ENCODE measurements at regions not wholly inside any gene's neighbourhood (a gene's known extent, or its start where the extent isn't known, plus 50 kb on each side); places are given as distances from the start of the nearest gene placed in this dataset.

GRCh38 chr2:117661619-117662018 lies 152.9 kb upstream of the DDX18 start:
- no peak for DNase-seq

GRCh38 chr2:117674172-117674571 lies 140.3 kb upstream of the DDX18 start:
- no peak for DNase-seq

- DNase-seq = peak in 1 of 2 experiments; percentile 8
Observed at GRCh38 chr2:117679952-117680351, 134.5 kb upstream of the DDX18 start.

- no peak for DNase-seq
Observed at GRCh38 chr2:117684919-117685318, 129.6 kb upstream of the DDX18 start.

GRCh38 chr2:117686699-117687098 lies 127.8 kb upstream of the DDX18 start:
- no peak for DNase-seq

GRCh38 chr2:117691595-117691994 lies 122.9 kb upstream of the DDX18 start:
- DNase-seq = no peak

GRCh38 chr2:117692001-117692763 lies 122.3 kb upstream of the DDX18 start:
- peak; percentile 4 to 30 for DNase-seq

GRCh38 chr2:117693154-117693553 lies 121.3 kb upstream of the DDX18 start:
- no peak for DNase-seq

GRCh38 chr2:117693651-117694050 lies 120.8 kb upstream of the DDX18 start:
- no peak for DNase-seq

- no peak for DNase-seq
Observed at GRCh38 chr2:117698287-117698686, 116.2 kb upstream of the DDX18 start.

GRCh38 chr2:117698819-117699218 lies 115.7 kb upstream of the DDX18 start:
- no peak for DNase-seq

GRCh38 chr2:117700471-117700870 lies 114.0 kb upstream of the DDX18 start:
- DNase-seq = no peak

- DNase-seq = no peak
Observed at GRCh38 chr2:117701365-117701764, 113.1 kb upstream of the DDX18 start.

GRCh38 chr2:117702098-117702497 lies 112.4 kb upstream of the DDX18 start:
- no peak for DNase-seq

GRCh38 chr2:117703858-117704257 lies 110.6 kb upstream of the DDX18 start:
- DNase-seq = no peak

GRCh38 chr2:117704818-117705217 lies 109.7 kb upstream of the DDX18 start:
- no peak for DNase-seq

- DNase-seq = no peak
Observed at GRCh38 chr2:117707874-117708273, 106.6 kb upstream of the DDX18 start.

GRCh38 chr2:117712684-117713083 lies 101.8 kb upstream of the DDX18 start:
- DNase-seq = no peak

GRCh38 chr2:117714110-117714509 lies 100.4 kb upstream of the DDX18 start:
- DNase-seq = peak; percentile 39 to 52

- peak; percentile 78 to 82 for DNase-seq
Observed at GRCh38 chr2:117714745-117715417, 99.6 kb upstream of the DDX18 start.

GRCh38 chr2:117716505-117716904 lies 98.0 kb upstream of the DDX18 start:
- no peak for DNase-seq

- peak; percentile 38 to 62 for DNase-seq
Observed at GRCh38 chr2:117717072-117717471, 97.4 kb upstream of the DDX18 start.

GRCh38 chr2:117718048-117718447 lies 96.4 kb upstream of the DDX18 start:
- no peak for DNase-seq

- DNase-seq = no peak
Observed at GRCh38 chr2:117720765-117721164, 93.7 kb upstream of the DDX18 start.

GRCh38 chr2:117723483-117723882 lies 91.0 kb upstream of the DDX18 start:
- no peak for DNase-seq

All from NCI-H526 (cell line).